ENCODE measurements at regions not wholly inside any gene's neighbourhood (a gene's known extent, or its start where the extent isn't known, plus 50 kb on each side); places are given as distances from the start of the nearest gene placed in this dataset.

DNA sequence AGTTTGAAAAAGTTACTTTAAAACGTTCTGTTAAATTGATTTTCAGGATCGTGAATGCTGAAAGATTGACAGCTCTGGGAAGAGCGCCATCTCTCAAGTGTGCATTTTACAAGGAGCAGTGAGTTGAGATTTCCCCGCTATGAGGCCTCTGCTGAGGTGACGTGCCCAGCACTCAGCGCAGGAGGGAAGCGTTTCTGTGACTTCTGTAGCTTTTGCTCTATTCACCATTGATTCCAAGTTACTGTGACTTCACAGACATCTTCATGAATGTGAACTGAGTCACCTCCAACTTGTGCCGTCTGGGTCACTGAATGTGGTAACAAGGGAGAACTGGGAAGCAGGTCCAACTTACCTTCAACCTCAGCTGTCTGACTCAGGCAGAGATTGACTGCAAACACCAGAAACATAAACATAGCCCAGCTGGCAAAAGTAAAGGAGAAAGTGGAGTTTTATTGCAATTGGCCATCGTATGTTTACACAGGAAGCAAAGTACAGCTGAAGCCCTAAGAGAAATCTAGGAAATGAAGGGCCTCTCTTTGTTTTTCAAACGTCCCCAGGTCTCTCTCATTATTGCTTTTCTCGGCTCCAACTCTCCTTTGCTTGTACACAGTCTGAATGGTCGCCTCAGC lies 428.8 kb upstream of the CLINT1 start (continued):
- TF ChIP-seq CENPT (CRISPR knock-in tag; IDR thresholded peaks at IDR 0.05; ENCODE audit: low read depth) (no peak), GFI1 (CRISPR knock-in tag; IDR thresholded peaks at IDR 0.05; ENCODE audit: borderline replicate concordance) (0 out of 2 replicates have a peak, but pooled peaks have one; percentile 41), MTF1 (CRISPR knock-in tag; IDR thresholded peaks at IDR 0.05) (no peak), GTF2F1 (IDR thresholded peaks at IDR 0.05; ENCODE audit: low read length) (no peak)
- TF ChIP-seq, protein P1, sequence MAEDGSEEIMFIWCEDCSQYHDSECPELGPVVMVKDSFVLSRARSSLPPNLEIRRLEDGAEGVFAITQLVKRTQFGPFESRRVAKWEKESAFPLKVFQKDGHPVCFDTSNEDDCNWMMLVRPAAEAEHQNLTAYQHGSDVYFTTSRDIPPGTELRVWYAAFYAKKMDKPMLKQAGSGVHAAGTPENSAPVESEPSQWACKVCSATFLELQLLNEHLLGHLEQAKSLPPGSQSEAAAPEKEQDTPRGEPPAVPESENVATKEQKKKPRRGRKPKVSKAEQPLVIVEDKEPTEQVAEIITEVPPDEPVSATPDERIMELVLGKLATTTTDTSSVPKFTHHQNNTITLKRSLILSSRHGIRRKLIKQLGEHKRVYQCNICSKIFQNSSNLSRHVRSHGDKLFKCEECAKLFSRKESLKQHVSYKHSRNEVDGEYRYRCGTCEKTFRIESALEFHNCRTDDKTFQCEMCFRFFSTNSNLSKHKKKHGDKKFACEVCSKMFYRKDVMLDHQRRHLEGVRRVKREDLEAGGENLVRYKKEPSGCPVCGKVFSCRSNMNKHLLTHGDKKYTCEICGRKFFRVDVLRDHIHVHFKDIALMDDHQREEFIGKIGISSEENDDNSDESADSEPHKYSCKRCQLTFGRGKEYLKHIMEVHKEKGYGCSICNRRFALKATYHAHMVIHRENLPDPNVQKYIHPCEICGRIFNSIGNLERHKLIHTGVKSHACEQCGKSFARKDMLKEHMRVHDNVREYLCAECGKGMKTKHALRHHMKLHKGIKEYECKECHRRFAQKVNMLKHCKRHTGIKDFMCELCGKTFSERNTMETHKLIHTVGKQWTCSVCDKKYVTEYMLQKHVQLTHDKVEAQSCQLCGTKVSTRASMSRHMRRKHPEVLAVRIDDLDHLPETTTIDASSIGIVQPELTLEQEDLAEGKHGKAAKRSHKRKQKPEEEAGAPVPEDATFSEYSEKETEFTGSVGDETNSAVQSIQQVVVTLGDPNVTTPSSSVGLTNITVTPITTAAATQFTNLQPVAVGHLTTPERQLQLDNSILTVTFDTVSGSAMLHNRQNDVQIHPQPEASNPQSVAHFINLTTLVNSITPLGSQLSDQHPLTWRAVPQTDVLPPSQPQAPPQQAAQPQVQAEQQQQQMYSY (CRISPR knock-in tag; IDR thresholded peaks at IDR 0.05) = no peak

DNA sequence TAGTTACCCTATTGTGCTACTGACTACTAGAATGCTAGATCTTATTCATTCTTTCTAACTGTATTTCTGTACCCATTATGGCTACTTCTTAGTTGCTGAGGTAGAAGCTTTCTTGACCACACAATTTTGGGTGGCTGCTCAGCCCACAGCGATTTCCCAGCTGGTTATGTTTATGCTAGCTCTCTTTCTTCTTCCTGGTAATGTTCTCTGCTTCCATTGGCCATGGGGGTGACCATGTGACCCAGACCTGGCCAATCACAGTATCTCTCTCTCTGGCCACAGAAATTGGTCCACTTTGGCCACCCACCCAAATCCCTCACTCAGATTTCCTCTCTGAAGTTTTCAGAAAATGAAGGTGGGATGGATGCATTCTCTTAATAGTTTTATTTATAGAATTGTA lies 427.9 kb upstream of the CLINT1 start:
- POLR2A ChIA-PET = no interaction called here
- H3K9ac ChIP-seq (ENCODE audit: insufficient read depth, low read depth, low read length) = no peak overlapping the region
- H3K79me2 ChIP-seq (ENCODE audit: insufficient read depth, low read length) = no peaks in the 10 kb centered on the region
- H3K9me3 ChIP-seq (ENCODE audit: low read length) = no peaks in the 10 kb centered on the region
- H3K27ac ChIP-seq (ENCODE audit: extremely low read length, insufficient read depth, low read length) = no peak overlapping the region
- H3K4me3 ChIP-seq (replicated peaks in 1 of 3; ENCODE audit: insufficient read depth in 1 of 3, low read depth in 2 of 3, low read length in 3 of 3) = no peak overlapping the region
- BruUV-seq (replicated peaks) = no TSS peak
- in situ Hi-C loops (cut with HindIII; ENCODE audit: extremely low pct_ligation_motif_present, low pct_unique_long_range_greater_than_20kb) (no loop called here), intact Hi-C loops (cut with micrococcal nuclease; ENCODE audit: unreplicated experiment) (no loop called here)
- no peaks in the 10 kb centered on the region for H3K27me3 ChIP-seq (ENCODE audit: control insufficient read depth in 1 of 2, insufficient read depth in 2 of 2, low read length in 2 of 2)
- no peaks in the 10 kb centered on the region for H3K36me3 ChIP-seq (replicated peaks in 1 of 2; ENCODE audit: control insufficient read depth in 1 of 2, insufficient read depth in 2 of 2, low read length in 2 of 2)
- TF ChIP-seq NFE2L2 (IDR thresholded peaks at IDR 0.05; ENCODE audit: low read length) = no peak
- TF ChIP-seq, protein P2, sequence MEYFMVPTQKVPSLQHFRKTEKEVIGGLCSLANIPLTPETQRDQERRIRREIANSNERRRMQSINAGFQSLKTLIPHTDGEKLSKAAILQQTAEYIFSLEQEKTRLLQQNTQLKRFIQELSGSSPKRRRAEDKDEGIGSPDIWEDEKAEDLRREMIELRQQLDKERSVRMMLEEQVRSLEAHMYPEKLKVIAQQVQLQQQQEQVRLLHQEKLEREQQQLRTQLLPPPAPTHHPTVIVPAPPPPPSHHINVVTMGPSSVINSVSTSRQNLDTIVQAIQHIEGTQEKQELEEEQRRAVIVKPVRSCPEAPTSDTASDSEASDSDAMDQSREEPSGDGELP (IDR thresholded peaks at IDR 0.05; ENCODE audit: borderline replicate concordance, low read depth) = no peak
- TF ChIP-seq, protein P3, sequence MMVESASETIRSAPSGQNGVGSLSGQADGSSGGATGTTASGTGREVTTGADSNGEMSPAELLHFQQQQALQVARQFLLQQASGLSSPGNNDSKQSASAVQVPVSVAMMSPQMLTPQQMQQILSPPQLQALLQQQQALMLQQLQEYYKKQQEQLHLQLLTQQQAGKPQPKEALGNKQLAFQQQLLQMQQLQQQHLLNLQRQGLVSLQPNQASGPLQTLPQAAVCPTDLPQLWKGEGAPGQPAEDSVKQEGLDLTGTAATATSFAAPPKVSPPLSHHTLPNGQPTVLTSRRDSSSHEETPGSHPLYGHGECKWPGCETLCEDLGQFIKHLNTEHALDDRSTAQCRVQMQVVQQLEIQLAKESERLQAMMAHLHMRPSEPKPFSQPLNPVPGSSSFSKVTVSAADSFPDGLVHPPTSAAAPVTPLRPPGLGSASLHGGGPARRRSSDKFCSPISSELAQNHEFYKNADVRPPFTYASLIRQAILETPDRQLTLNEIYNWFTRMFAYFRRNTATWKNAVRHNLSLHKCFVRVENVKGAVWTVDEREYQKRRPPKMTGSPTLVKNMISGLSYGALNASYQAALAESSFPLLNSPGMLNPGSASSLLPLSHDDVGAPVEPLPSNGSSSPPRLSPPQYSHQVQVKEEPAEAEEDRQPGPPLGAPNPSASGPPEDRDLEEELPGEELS (CRISPR knock-in tag; IDR thresholded peaks at IDR 0.05) = no peak
- no peak for TF ChIP-seq ZNF296 (CRISPR knock-in tag; conservative IDR thresholded peaks at IDR 0.05)
- no peak for TF ChIP-seq ETV5 (CRISPR knock-in tag; IDR thresholded peaks at IDR 0.05; ENCODE audit: borderline replicate concordance)
- TF ChIP-seq MBNL3 (CRISPR knock-in tag; conservative IDR thresholded peaks at IDR 0.05) = no peak
- TF ChIP-seq, protein P4, sequence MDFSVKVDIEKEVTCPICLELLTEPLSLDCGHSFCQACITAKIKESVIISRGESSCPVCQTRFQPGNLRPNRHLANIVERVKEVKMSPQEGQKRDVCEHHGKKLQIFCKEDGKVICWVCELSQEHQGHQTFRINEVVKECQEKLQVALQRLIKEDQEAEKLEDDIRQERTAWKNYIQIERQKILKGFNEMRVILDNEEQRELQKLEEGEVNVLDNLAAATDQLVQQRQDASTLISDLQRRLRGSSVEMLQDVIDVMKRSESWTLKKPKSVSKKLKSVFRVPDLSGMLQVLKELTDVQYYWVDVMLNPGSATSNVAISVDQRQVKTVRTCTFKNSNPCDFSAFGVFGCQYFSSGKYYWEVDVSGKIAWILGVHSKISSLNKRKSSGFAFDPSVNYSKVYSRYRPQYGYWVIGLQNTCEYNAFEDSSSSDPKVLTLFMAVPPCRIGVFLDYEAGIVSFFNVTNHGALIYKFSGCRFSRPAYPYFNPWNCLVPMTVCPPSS (IDR thresholded peaks at IDR 0.05) = no peak
- TF ChIP-seq IKZF1 (IDR thresholded peaks at IDR 0.05) = no peak
- TF ChIP-seq ZNF749 (CRISPR knock-in tag; IDR thresholded peaks at IDR 0.05; ENCODE audit: borderline replicate concordance) = no peak
- TF ChIP-seq, protein P5, sequence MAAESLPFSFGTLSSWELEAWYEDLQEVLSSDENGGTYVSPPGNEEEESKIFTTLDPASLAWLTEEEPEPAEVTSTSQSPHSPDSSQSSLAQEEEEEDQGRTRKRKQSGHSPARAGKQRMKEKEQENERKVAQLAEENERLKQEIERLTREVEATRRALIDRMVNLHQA (CRISPR knock-in tag; IDR thresholded peaks at IDR 0.05) = no peak
- no peaks in the 10 kb centered on the region for H3K4me1 ChIP-seq (ENCODE audit: insufficient read depth, low read length)
- 20% methylated on average over 1 of the region's 1 CpG for WGBS (ENCODE audit: low lambda C conversion rate)
- no peak overlapping the region for H3K4me2 ChIP-seq (ENCODE audit: low read depth, low read length)
- DNase-seq (ENCODE audit: low spot score) = no peak
- no peak overlapping the region for H2AFZ ChIP-seq (ENCODE audit: low read length)
- H4K20me1 ChIP-seq (ENCODE audit: insufficient read depth, low read length) = no peaks in the 10 kb centered on the region
- CTCF ChIA-PET (ENCODE audit: low intra/inter-chr PET ratio, low total read pairs) = no interaction called here
- ATAC-seq = no peak
- FAIRE-seq = no peak
